Mesendoderm (in vitro differentiated cells): ENCODE measurements at regions not wholly inside any gene's neighbourhood (a gene's known extent, or its start where the extent isn't known, plus 50 kb on each side); places are given as distances from the start of the nearest gene placed in this dataset.
"Not testable (repeated sequence)": the region's sequence is repeated elsewhere in the genome, so short reads cannot be mapped to it uniquely, and the experiment has no call there.

Experiments used
- DNase-seq: peaks from one replicate; pipeline ENCODE4 v3.0.0; 2013
- H2AK5ac ChIP-seq: 2 replicates; pipeline ENCODE4 v1.6.1; 2013; ENCODE audit warnings: low read length, inconsistent platforms
- H2BK120ac ChIP-seq: 2 replicates; pipeline ENCODE4 v1.6.1; 2013; ENCODE audit warnings: low read depth, mild to moderate bottlenecking, low read length, moderate library complexity, mixed read lengths
- H2BK15ac ChIP-seq: replicated peaks from 2 replicates; pipeline ENCODE4 v1.6.1; 2013; ENCODE audit warnings: low read depth, mild to moderate bottlenecking, moderate library complexity
- H2BK5ac ChIP-seq: 2 replicates; pipeline ENCODE4 v1.6.1; 2013; ENCODE audit warnings: low read length, inconsistent platforms
- H3K18ac ChIP-seq: 2 replicates; pipeline ENCODE4 v1.6.1; 2013; ENCODE audit warnings: mild to moderate bottlenecking, low read length, mixed read lengths
- H3K23ac ChIP-seq: one replicate; pipeline ENCODE4 v1.6.1; 2013; ENCODE audit warnings: low read length
- H3K27ac ChIP-seq: 2 replicates; pipeline ENCODE4 v1.5.1; 2013; ENCODE audit warnings: low read depth, mild to moderate bottlenecking, inconsistent platforms, low read length, moderate library complexity
- H3K27me3 ChIP-seq: 2 replicates; pipeline ENCODE4 v1.6.1; 2013; ENCODE audit warnings: low read length, control low read depth, mild to moderate bottlenecking, inconsistent platforms; ENCODE audit not compliant: insufficient read depth, poor library complexity
- H3K36me3 ChIP-seq: 2 replicates; pipeline ENCODE4 v1.6.1; 2013; ENCODE audit warnings: low read length, inconsistent platforms; ENCODE audit not compliant: control insufficient read depth, insufficient read depth
- H3K4ac ChIP-seq: one replicate; pipeline ENCODE4 v1.6.1; 2013; ENCODE audit warnings: low read depth, mild to moderate bottlenecking, low read length, moderate library complexity
- H3K4me1 ChIP-seq: 2 replicates; pipeline ENCODE4 v1.6.1; 2013; ENCODE audit warnings: low read depth, low read length, inconsistent platforms; ENCODE audit not compliant: control insufficient read depth
- H3K4me2 ChIP-seq: 2 replicates; pipeline ENCODE4 v1.6.1; 2013; ENCODE audit warnings: low read length
- H3K4me3 ChIP-seq: 2 replicates; pipeline ENCODE4 v1.5.1; 2013; ENCODE audit warnings: mild to moderate bottlenecking, low read length
- H3K56ac ChIP-seq: one replicate; pipeline ENCODE4 v1.6.1; 2013; ENCODE audit warnings: low read length
- H3K79me1 ChIP-seq: 2 replicates; pipeline ENCODE4 v1.6.1; 2013; ENCODE audit warnings: low read length, inconsistent platforms
- H3K79me2 ChIP-seq: 2 replicates; pipeline ENCODE4 v1.6.1; 2013; ENCODE audit warnings: mild to moderate bottlenecking, low read length; ENCODE audit not compliant: control insufficient read depth, insufficient read depth
- H3K9ac ChIP-seq: 2 replicates; pipeline ENCODE4 v1.6.1; 2013; ENCODE audit warnings: low read length, inconsistent platforms
- H4K5ac ChIP-seq: one replicate; pipeline ENCODE4 v1.6.1; 2013; ENCODE audit warnings: low read length
- H4K8ac ChIP-seq: one replicate; pipeline ENCODE4 v1.6.1; 2013; ENCODE audit warnings: low read depth, mild to moderate bottlenecking, control low read depth, low read length, moderate library complexity
- WGBS: extraction: QIAGEN DNeasy Blood & Tissue Kit; methylation state at CpG from one replicate; pipeline ENCODE4 v1.1.7; 2013; ENCODE audit warnings: low lambda C conversion rate, missing lambda C conversion rate; ENCODE audit not compliant: insufficient coverage; ENCODE audit errors: extremely low coverage; 5-methylcytosine and 5-hydroxymethylcytosine counted together

DNA sequence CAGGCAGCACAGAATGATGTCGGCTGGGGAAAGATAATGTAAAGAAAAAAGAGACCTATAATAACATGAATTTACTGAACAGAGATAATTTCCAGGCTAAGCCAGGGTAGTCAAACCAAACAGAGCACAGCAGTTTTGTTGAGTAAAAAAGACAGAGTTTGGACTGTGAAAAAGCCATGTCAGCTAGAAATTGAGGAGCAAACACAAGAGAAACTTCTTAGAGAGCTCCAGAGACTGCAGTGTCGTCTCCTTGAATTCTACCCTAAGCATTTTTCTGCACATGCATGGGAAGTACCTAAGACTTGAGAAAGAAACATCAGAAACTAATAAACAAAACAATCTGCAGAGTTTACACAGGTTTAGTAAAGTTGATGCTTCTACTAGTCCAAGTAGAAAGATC is 1098.8 kb upstream of the CDH8 start:
- Histone ChIP-seq H3K56ac (no peak overlapping the region), H2BK120ac (no peak overlapping the region), H4K8ac (no peak overlapping the region), H3K27ac (no peak overlapping the region), H3K4me1 (no peaks in the 10 kb centered on the region), H3K4me3 (no peak overlapping the region), H3K4me2 (no peak overlapping the region), H3K4ac (no peak overlapping the region), H3K27me3 (no peaks in the 10 kb centered on the region), H2AK5ac (no peak overlapping the region), H3K79me1 (no peaks in the 10 kb centered on the region), H2BK15ac (no peak overlapping the region), H3K79me2 (no peaks in the 10 kb centered on the region), H3K9ac (no peak overlapping the region), H2BK5ac (no peak overlapping the region), H4K5ac (no peak overlapping the region), H3K36me3 (no peaks in the 10 kb centered on the region), H3K23ac (no peak overlapping the region), H3K18ac (no peak overlapping the region)
- no CpG with 5 or more reads among the region's 2 CpGs for WGBS
- no peak for DNase-seq

DNA sequence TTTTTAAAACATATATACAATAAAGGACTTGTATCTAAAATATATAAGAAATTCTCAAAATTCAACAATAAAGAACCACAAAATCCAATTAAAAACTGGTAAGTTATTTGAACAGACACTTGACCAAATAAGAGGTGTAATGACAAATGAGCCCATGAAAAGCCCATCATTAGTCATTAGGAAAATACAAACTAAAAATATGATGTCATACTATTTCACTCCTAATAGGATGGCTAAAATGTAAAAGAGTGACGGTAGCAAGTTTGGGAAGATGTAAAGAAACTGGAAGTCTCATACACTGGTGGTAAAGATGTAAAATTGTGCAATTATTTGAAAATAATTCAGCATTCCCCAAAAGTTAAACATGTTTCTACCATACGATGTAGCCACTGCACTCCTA is 1095.3 kb upstream of the CDH8 start:
- Histone ChIP-seq H3K23ac (no peak overlapping the region), H3K4me2 (no peak overlapping the region), H2BK120ac (no peak overlapping the region), H2AK5ac (no peak overlapping the region), H3K4ac (no peak overlapping the region), H2BK15ac (no peak overlapping the region), H4K5ac (no peak overlapping the region), H2BK5ac (no peak overlapping the region), H3K9ac (no peak overlapping the region), H4K8ac (no peak overlapping the region), H3K18ac (no peak overlapping the region), H3K27ac (no peak overlapping the region), H3K79me2 (no peaks in the 10 kb centered on the region), H3K27me3 (no peaks in the 10 kb centered on the region), H3K4me1 (no peaks in the 10 kb centered on the region), H3K79me1 (no peaks in the 10 kb centered on the region), H3K4me3 (no peak overlapping the region), H3K56ac (no peak overlapping the region), H3K36me3 (no peaks in the 10 kb centered on the region)
- no CpG with 5 or more reads among the region's 2 CpGs for WGBS
- no peak for DNase-seq

DNA sequence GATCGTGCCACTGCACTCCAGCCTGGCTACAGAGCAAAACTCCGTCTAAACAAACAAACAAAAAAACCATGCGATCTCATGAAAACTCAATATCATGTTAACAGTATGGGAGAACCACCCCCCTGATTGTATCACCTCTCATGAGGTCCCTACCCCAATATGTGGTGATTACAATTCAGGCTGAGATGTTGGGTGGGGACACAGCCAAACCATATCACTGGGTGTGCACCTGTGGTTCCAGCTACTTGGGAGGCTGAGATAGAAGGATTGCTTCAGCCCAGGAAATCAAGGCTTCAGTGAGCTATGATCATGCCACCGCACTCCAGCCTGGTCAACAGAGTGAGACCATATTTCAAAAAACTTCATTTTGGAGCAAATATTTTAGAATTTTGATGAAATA is 1094.7 kb upstream of the CDH8 start:
- Histone ChIP-seq H3K56ac (no peak overlapping the region), H3K4me2 (no peak overlapping the region), H2BK5ac (no peak overlapping the region), H4K5ac (no peak overlapping the region), H2BK120ac (no peak overlapping the region), H3K23ac (no peak overlapping the region), H3K36me3 (no peaks in the 10 kb centered on the region), H3K9ac (no peak overlapping the region), H3K4me3 (no peak overlapping the region), H3K4ac (no peak overlapping the region), H3K79me2 (no peaks in the 10 kb centered on the region), H3K79me1 (no peaks in the 10 kb centered on the region), H2AK5ac (no peak overlapping the region), H2BK15ac (no peak overlapping the region), H3K18ac (no peak overlapping the region), H4K8ac (no peak overlapping the region), H3K4me1 (no peaks in the 10 kb centered on the region), H3K27ac (no peak overlapping the region), H3K27me3 (no peaks in the 10 kb centered on the region)
- WGBS = no CpG with 5 or more reads among the region's 4 CpGs
- DNase-seq = no peak

DNA sequence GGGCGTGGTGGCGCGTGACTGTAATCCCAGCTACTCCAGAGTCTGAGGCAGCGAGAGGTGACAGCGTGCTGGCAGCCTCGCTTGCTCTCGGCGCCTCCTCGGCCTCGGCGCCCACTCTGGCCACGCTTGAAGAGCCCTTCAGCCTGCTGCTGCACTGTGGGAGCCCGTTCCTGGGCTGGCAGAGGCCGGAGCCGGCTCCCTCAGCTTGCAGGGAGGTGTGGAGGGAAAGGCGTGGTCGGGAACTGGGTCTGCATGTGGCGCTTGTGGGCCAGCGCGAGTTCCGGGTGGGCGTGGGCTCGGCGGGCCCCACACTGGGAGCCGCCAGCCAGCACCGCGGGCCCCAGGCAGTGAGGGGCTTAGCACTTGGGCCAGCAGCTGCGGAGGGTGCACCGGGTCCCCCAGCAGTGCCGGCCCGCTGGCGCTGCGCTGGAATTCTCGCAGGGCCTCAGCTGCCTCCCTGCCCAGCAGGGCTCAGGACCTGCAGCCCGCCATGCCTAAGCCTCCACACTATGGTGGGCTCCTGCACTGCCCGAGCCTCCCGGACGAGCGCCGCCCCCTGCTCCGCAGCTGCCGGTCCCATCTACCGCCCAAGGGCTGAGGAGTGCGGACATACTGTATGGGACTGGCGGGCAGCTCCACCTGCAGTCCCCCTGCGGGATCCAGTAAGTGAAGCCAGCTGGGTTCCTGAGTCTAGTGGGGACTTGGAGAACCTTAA is 1093.3 kb upstream of the CDH8 start:
- WGBS = no CpG with 5 or more reads among the region's 46 CpGs
- Histone ChIP-seq H3K9ac (no peak overlapping the region), H4K5ac (no peak overlapping the region), H3K4me3 (no peak overlapping the region), H2BK15ac (no peak overlapping the region), H3K18ac (no peak overlapping the region), H3K56ac (no peak overlapping the region), H2AK5ac (no peak overlapping the region), H3K27me3 (no peaks in the 10 kb centered on the region), H3K79me2 (no peaks in the 10 kb centered on the region), H3K4ac (no peak overlapping the region), H3K27ac (no peak overlapping the region), H2BK5ac (no peak overlapping the region), H3K79me1 (no peaks in the 10 kb centered on the region), H3K23ac (no peak overlapping the region), H4K8ac (no peak overlapping the region), H3K4me1 (no peaks in the 10 kb centered on the region), H3K4me2 (no peak overlapping the region), H2BK120ac (no peak overlapping the region), H3K36me3 (no peaks in the 10 kb centered on the region)
- DNase-seq = no peak

DNA sequence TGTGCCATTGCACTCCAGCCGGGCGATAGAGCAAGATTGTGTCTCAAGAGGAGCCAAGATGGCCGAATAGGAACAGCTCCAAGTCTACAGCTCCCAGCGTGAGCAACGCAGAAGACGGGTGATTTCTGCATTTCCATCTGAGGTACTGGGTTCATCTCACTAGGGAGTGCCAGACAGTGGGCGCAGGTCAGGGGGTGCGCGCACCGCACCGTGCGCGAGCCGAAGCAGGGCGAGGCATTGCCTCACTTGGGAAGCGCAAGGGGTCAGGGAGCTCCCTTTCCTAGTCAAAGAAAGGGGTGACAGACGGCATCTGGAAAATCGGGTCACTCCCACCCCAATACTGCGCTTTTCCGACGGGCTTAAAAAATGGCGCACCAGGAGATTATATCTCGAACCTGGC is 1083.7 kb upstream of the CDH8 start:
- H3K4me3 ChIP-seq, H3K56ac ChIP-seq, H3K36me3 ChIP-seq, H3K79me1 ChIP-seq, H3K4me1 ChIP-seq, H3K4ac ChIP-seq, H2BK5ac ChIP-seq, H4K5ac ChIP-seq, H4K8ac ChIP-seq, H3K18ac ChIP-seq, H3K27ac ChIP-seq, H2BK120ac ChIP-seq, H3K9ac ChIP-seq, H2BK15ac ChIP-seq, H3K23ac ChIP-seq, H3K27me3 ChIP-seq, H2AK5ac ChIP-seq, H3K79me2 ChIP-seq, DNase-seq, H3K4me2 ChIP-seq: not testable (repeated sequence)
- no CpG with 5 or more reads among the region's 23 CpGs for WGBS

DNA sequence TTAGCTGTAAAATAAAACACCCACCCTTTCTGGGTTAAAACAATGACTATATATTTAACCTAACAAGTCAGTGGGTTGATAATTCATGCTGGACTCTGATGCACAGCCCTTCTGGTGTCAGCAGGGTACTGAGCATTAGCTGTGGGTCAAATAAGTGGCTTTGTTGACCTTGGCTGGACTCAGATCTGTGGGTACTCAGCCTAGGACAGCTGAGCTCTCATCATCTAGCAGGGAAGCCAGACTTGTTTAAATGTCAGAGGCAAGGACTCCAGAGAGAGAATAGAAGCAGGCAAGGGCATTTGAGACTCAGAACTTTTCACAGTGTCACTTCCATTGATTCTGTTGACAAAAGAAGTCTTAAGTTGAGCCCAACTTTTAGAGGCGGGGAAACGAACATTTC is 1063.8 kb upstream of the CDH8 start:
- Histone ChIP-seq H2AK5ac (no peak overlapping the region), H3K27me3 (no peaks in the 10 kb centered on the region), H4K8ac (no peak overlapping the region), H3K9ac (no peak overlapping the region), H3K4me3 (no peak overlapping the region), H2BK15ac (no peak overlapping the region), H3K27ac (no peak overlapping the region), H3K4ac (no peak overlapping the region), H3K79me2 (no peaks in the 10 kb centered on the region), H3K23ac (no peak overlapping the region), H3K79me1 (no peaks in the 10 kb centered on the region), H2BK120ac (no peak overlapping the region), H3K56ac (no peak overlapping the region), H3K4me2 (no peak overlapping the region), H3K36me3 (no peaks in the 10 kb centered on the region), H2BK5ac (no peak overlapping the region), H3K4me1 (no peaks in the 10 kb centered on the region), H4K5ac (no peak overlapping the region), H3K18ac (no peak overlapping the region)
- WGBS = no CpG with 5 or more reads among the region's 2 CpGs
- no peak for DNase-seq
